GM19455 (cell line): ENCODE measurements at regions not wholly inside any gene's neighbourhood (a gene's known extent, or its start where the extent isn't known, plus 50 kb on each side); places are given as distances from the start of the nearest gene placed in this dataset.
"Not testable (repeated sequence)": the region's sequence is repeated elsewhere in the genome, so short reads cannot be mapped to it uniquely, and the experiment has no call there.

Experiments
- ATAC-seq: cut with Tn5 transposase; IDR thresholded peaks from one replicate; pipeline ENCODE4 v1.9.1; 2021; ENCODE audit not compliant: unreplicated experiment

GRCh38 chr6:141976994-141977393 lies 155.7 kb upstream of the GJE1 start:
- ATAC-seq = no peak

DNA sequence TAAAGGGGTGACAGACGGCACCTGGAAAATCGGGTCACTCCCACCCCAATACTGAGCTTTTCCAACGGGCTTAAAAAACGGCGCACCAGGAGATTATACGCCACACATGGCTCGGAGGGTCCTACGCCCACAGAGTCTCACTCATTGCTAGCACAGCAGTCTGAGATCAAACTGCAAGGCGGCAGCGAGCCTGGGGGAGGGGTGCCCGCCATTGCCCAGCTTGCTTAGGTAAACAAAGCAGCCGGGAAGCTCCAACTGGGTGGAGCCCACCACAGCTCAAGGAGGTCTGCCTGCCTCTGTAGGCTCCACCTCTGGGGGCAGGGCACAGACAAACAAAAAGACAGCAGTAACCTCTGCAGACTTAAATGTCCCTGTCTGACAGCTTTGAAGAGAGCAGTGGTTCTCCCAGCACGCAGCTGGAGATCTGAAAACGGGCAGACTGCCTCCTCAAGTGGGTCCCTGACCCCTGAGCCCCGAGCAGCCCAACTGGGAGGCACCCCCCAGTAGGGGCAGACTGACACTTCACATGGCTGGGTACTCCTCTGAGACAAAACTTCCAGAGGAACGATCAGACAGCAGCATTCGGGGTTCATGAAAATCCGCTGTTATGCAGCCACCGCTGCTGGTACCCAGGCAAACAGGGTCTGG lies 162.8 kb upstream of the GJE1 start:
- not testable (repeated sequence) for ATAC-seq

- ATAC-seq = no peak
These were observed 163.5 kb upstream of the GJE1 start for GRCh38 chr6:141969201-141969600.

DNA sequence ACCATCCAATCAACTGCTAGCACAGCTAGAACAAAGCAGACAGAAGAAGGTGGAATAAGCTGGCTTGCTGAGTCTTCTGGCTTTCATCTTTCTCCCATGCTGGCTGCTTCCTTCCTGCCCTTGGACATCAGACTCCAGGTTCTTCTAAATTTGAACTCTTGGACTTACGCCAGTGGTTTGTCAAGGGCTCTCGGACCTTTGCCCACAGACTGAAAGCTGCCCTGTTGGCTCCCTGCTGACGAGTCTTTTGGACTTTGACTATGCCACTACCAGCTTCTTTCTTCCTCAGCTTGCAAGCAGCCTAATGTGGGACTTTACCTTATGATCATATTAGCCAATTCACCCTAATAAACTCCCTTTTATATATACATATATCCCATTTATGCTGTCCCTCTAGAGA lies 164.1 kb upstream of the GJE1 start:
- ATAC-seq = no peak

GRCh38 chr6:141965016-141965545 lies 167.6 kb upstream of the GJE1 start:
- no peak for ATAC-seq

GRCh38 chr6:141963543-141964295 lies 169.0 kb upstream of the GJE1 start:
- no peak for ATAC-seq

GRCh38 chr6:141957271-141957670 lies 175.5 kb upstream of the GJE1 start:
- ATAC-seq = no peak

- no peak for ATAC-seq
These were observed 175.9 kb upstream of the GJE1 start for GRCh38 chr6:141956868-141957267.

GRCh38 chr6:141956046-141956761 lies 176.5 kb upstream of the GJE1 start:
- no peak for ATAC-seq

- no peak for ATAC-seq
These were observed 179.7 kb upstream of the GJE1 start for GRCh38 chr6:141953072-141953471.

DNA sequence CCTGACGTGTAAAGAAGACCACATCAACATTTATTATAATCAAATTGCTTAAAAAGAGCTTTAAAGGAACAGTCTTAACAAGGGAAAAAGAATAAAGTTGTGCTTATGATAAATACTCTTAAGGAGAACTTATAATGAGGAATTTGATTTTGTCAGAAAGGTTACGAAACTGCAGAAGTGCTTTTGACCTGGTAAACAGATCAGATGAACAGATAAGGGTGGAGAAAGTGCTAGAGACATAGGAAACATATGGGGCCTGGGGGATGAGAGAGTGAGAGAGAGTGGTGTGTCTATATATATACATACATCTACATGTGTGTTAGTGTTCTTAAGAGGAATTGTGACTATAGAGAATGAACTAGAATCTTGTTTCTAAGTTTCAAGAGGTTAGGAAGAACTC lies 186.2 kb upstream of the GJE1 start:
- ATAC-seq = no peak

DNA sequence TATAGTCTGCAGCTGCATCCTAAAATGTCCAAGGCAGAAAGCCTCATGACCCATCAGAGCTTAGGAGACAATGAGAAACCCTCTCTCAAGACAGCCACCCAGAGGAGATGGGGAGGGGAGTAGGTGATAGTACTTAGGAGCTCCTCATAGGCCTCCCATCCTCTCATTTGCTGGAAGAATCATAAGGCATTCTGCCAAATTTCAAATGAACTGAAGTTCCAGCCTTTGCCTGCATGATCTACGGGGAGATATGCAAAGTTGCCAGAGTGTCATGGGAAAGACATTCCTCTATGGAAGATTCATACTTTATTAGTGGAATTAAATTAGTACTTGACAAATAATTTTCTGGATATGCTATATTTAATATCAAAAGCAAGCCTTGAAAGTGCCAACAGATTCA lies 194.1 kb upstream of the GJE1 start:
- no peak for ATAC-seq

DNA sequence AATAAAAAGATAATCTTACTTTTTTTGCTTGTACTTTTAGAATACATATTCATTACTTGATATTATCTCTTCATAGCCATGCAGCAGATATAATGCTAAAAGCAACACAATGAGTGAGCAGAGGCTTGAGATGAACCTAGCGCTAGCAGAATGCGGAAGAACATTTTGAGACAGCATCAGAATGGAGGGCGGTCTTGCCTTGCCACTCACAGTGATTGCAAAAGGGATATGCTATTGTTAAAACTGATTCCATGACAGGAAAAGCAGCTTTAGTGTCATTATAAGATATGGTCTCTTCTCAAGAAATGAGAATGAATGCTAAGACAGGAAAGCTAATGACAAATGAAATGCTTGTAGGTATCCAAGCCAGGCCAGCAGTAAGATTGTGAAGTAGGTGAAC lies 200.0 kb upstream of the GJE1 start:
- no peak for ATAC-seq

DNA sequence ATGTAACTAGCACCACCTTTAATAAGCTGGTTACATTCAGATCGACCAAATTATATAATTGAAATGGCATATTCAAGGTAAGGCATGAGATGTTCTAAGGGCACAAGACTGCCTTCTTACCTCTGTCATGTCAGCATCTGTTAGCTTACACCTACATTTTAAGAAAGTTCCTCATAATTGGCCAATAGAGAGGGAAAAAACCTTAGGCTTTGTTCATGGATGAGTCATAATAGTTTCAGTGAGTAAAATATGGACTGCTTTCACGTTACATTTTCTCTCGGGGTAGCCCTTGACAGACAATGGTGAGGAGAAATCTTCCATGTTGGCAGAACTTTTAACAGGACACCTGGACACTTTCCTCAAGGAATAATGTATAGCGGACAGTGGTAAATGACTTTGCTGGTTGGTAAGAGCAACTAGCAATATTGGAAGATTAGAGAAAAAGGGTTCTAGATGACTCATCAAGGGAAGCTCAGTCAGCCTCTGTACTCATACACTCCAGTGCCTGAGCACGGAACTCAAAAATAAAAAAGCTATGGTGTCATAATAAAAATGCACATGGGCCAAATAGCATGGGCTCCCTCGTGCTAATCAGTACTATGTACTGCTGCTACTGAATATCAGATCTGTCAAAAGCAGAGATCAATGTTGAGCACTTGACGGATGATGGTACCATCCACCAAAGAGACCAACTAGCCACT lies 206.4 kb upstream of the GJE1 start:
- peak; percentile 68 for ATAC-seq

- ATAC-seq = no peak
These were observed 207.7 kb upstream of the GJE1 start for GRCh38 chr6:141925001-141925400.

GRCh38 chr6:141922898-141923297 lies 209.8 kb upstream of the GJE1 start:
- ATAC-seq = no peak

DNA sequence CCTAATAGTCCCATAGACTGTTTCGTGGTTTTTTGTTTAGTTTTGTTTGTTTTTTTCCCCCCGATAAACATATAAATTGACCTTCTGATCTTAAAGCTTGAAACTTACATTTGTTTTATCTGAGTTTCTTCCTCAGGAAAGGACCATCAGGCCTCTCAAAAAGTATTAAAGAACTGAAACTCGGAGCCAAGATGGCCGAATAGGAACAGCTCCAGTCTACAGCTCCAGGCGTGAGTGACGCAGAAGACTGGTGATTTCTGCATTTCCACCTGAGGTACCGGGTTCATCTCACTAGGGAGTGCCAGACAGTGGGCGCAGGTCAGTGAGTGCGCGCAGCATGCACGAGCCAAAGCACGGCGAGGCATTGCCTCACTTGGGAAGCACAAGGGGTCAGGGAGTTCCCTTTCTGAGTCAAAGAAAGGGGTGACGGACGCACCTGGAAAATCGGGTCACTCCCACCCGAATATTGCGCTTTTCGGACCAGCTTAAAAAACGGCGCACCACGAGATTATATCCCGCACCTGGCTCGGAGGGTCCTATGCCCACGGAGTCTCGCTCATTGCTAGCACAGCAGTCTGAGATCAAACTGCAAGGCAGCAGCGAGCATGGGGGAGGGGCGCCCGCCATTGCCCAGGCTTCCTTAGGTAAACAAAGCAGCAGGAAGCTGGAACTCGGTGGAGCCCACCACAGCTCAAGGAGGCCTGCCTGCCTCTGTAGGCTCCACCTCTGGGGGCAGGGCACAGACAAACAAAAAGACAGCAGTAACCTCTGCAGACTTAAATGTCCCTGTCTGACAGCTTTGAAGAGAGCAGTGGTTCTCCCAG lies 215.8 kb upstream of the GJE1 start:
- ATAC-seq = not testable (repeated sequence)

DNA sequence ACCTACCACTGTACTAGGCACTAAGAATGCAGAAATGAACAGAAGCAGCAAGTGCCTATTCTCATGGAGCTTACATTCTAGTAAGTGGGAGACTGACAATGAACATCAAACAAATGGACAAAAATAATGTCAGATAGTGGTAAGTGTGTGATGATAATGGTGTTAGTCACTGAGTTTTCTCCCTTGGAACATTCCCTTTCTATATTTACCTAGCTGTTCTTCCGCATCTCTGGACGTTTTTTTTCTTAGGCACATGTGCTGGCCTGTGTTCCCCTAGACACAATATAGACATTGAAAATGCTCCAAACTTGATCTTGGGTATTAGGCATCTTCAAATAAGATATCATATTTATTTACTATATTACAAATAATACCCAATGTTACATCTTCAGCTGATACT lies 218.1 kb upstream of the GJE1 start:
- ATAC-seq = no peak

- ATAC-seq = no peak
These were observed 226.1 kb upstream of the GJE1 start for GRCh38 chr6:141906569-141907080.

DNA sequence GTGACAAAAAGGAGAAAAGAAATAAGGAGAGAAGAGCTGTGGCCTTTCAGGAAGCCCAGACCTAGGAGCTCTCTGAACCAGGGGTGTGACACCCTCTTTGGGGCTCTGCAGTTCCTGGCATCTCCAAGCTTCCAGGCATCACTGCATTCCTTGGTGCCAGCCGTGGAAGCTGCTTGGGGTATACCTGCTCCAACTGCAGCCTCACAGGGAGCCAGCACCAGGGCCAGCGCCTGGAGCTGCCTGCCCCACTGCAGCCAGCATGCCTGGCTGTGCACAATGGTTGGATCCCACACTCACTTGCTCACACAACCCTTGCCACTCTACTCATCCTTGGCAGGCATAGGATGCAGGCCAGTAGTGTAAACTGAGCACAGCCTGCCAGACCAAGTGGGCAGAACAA lies 242.1 kb upstream of the GJE1 start:
- ATAC-seq = no peak
